Lower leg skin (tissue), 4 donors: ENCODE measurements at regions not wholly inside any gene's neighbourhood (a gene's known extent, or its start where the extent isn't known, plus 50 kb on each side); places are given as distances from the start of the nearest gene placed in this dataset.

Experiments
- DNase-seq, 2 donors: peaks; one replicate each; pipeline ENCODE4 v3.0.0-alpha.2; 2019; ENCODE audit warnings: low spot score in 2 of 2
- H3K4me3 ChIP-seq: fragments of 200-600 bp; sonication (generic); 2 replicates; pipeline ENCODE4 v1.5.1; 2017; ENCODE audit warnings: mild to moderate bottlenecking, low read depth; ENCODE audit not compliant: poor library complexity, severe bottlenecking
- POLR2A ChIP-seq, 2 donors: fragments of 450-650 bp; IDR thresholded peaks; one replicate each; pipeline ENCODE4 v1.6.1; 2016 to 2017; ENCODE audit warnings: antibody characterized with exemption in 2 of 2, mild to moderate bottlenecking in 1 of 2, moderate library complexity in 1 of 2
- WGBS, 2 donors: methylation state at CpG; one replicate each; pipeline ENCODE4 v1.1.5; 2018; 5-methylcytosine and 5-hydroxymethylcytosine counted together
- intact Hi-C: fragments of 100-400 bp; cut with DNase I; formaldehyde crosslinking; loops from one replicate; pipeline ENCODE4 v1.15.0; 2023; ENCODE audit warnings: low total_unique reads
- TF ChIP-seq, protein P1 (sequence below), 3 donors: fragments of 450-650 bp; IDR thresholded peaks; one replicate each; pipeline ENCODE4 v1.5.1; 2016; ENCODE audit warnings: antibody characterized with exemption in 3 of 3, mild to moderate bottlenecking in 3 of 3, moderate library complexity in 2 of 3

DNA sequence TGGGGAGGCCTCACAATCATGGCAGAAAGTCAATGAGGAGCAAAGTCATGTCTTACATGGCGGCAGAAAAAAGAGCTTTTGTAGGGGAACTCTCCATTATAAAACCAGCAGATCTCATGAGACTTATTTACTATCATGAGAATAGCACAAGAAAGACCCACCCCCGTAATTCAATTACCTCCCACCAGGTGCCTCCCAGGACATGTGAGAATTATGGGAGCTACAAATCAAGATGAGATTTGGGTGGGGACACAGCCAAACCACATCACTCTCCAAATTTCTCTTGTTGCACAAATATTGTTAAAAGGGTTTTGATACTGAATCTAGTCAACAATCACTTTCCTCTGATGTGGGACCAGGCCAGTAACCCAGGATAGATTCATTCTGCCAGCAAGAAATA, 1176.1 kb downstream of the CDH9 start:
- intact Hi-C loops: no loop called here
- no peak for TF ChIP-seq POLR2A (IDR thresholded peaks at IDR 0.05)
- TF ChIP-seq, protein P1, sequence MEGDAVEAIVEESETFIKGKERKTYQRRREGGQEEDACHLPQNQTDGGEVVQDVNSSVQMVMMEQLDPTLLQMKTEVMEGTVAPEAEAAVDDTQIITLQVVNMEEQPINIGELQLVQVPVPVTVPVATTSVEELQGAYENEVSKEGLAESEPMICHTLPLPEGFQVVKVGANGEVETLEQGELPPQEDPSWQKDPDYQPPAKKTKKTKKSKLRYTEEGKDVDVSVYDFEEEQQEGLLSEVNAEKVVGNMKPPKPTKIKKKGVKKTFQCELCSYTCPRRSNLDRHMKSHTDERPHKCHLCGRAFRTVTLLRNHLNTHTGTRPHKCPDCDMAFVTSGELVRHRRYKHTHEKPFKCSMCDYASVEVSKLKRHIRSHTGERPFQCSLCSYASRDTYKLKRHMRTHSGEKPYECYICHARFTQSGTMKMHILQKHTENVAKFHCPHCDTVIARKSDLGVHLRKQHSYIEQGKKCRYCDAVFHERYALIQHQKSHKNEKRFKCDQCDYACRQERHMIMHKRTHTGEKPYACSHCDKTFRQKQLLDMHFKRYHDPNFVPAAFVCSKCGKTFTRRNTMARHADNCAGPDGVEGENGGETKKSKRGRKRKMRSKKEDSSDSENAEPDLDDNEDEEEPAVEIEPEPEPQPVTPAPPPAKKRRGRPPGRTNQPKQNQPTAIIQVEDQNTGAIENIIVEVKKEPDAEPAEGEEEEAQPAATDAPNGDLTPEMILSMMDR (IDR thresholded peaks at IDR 0.05): no peak
- H3K4me3 ChIP-seq: no peak overlapping the region
- no peak for DNase-seq
- 90% methylated on average over 2 of the region's 2 CpGs for WGBS, 2 donors

DNA sequence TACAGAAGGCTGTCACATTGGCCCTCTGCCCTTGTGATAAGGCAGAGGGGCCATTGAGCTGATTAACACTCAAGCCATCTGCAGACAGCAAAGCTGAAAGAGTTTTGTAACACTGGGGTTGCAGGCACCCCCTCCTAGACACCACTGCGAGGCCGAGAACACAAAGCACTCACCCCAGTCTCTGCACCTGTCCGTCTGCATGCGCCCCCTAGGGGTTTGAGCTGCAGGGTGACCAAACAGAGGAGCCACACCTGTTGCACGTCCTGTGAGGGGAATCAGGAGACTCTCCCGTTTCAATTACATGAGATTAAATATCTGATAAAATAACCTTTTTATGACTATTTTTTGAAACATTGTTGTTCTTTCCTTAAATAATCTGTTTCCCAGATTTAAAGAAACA, 1180.4 kb downstream of the CDH9 start:
- 53 to 55% methylated on average over 6 of the region's 6 CpGs for WGBS, 2 donors
- no peak for DNase-seq

DNA sequence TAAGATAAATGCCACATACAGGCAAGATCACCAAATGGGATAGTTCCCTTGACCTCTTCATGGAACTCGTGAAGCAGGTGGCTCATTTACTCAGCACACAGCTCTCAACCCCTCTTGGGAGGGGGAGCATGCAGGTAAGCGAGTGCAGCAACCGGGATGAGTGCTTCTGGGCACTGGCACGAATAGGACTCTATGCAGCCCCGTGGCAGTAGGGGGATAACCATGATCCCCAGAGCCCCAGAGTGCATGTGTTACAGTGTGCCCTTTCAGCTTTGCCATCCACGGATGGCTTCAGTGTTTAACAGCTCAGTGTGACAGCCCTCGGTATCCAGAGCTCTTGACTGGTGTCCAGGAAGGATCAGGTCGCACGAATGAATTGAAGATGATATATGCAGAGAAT, 1187.1 kb downstream of the CDH9 start:
- no peak for DNase-seq
- intact Hi-C loops: no loop called here
- WGBS, 2 donors: 69 to 74% methylated on average over 9 of the region's 9 CpGs
- no peak overlapping the region for H3K4me3 ChIP-seq
- TF ChIP-seq, protein P1 (IDR thresholded peaks at IDR 0.05): no peak
- TF ChIP-seq POLR2A (IDR thresholded peaks at IDR 0.05): no peak

More for the DNA sequence above, 1180.4 kb downstream of the CDH9 start:
- no peak overlapping the region for H3K4me3 ChIP-seq
- no peak for TF ChIP-seq POLR2A (IDR thresholded peaks at IDR 0.05)
- TF ChIP-seq, protein P1 (IDR thresholded peaks at IDR 0.05): no peak
- intact Hi-C loops: no loop called here

DNA sequence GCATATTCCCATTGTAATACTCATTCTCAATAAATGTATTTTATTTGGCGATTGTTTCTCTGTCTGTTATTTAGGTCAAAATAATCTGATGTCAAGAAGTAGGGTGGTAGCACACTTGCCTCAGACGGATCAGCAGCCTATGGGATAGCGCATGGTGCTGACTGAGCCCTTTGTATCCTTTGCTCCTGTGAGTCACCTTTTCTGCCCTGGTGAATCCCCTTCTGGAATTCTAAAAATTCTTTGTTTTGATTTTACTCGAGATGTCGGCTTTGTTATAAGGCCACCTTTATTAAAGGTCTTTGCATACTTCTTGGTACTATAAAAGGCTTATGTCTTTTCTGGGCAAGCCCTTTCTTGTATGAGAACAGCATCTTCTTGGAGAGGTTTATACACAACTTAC, 1187.8 kb downstream of the CDH9 start:
- WGBS, 2 donors: 45 to 55% methylated on average over 5 of the region's 5 CpGs
- TF ChIP-seq POLR2A (IDR thresholded peaks at IDR 0.05): no peak
- TF ChIP-seq, protein P1 (IDR thresholded peaks at IDR 0.05): no peak
- intact Hi-C loops: no loop called here
- no peak overlapping the region for H3K4me3 ChIP-seq
- DNase-seq: no peak

DNA sequence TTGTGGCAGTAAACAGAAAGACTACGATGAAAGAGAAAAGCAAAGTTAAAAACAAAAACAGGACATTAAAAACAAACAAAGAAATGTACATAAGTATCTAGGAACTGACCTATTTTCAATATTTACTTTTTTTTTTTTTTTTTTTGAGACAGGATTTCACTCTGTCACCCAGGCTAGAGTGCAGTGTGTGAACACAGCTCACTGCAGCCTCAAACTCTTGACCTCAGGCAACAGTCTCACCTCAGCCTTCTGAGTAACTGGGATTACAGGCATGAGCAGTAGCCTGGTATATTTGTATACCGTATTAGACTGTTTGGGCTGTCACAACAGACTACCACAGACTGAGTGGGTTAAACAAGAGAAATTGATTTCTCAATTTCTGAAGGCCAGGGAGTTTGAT, 1189.1 kb downstream of the CDH9 start:
- 83 to 88% methylated on average over 2 of the region's 2 CpGs for WGBS, 2 donors
- DNase-seq: no peak
- intact Hi-C loops: no loop called here
- TF ChIP-seq, protein P1 (IDR thresholded peaks at IDR 0.05): no peak
- no peak for TF ChIP-seq POLR2A (IDR thresholded peaks at IDR 0.05)
- H3K4me3 ChIP-seq: no peak overlapping the region

DNA sequence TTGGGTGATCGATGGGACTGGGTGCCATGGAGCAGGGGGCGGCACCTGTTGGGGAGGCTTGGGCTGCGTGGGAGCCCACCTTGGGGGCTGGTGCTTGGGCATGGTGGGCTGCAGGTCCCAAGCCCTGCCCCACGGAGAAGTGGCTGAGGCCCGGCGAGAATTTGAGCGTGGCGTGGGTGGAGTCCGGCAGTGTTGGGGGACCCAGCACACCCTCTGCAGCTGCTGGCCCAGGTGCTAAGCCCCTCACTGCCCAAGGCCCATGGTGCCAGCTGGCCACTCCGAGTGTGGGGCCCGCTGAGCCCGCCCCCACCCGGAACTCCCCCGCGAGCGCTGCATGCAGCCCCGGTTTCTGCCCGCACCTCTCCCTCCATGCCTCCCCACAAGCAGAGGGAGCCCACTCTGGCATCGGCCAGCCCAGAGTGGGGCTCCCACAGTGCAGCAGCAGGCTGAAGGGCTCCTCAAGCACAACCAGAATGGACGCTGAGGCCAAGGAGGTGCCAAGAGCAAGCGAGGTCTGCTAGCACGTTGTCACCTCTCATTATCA, 1178.6 kb upstream of the CDH10 start:
- no peak for DNase-seq
- TF ChIP-seq, protein P1 (IDR thresholded peaks at IDR 0.05): no peak
- no peak for TF ChIP-seq POLR2A (IDR thresholded peaks at IDR 0.05)
- 92 to 95% methylated on average over 13 to 21 of the region's 22 CpGs for WGBS, 2 donors
- intact Hi-C loops: no loop called here
- no peak overlapping the region for H3K4me3 ChIP-seq
